HG03571 (cell line): ENCODE measurements at regions not wholly inside any gene's neighbourhood (a gene's known extent, or its start where the extent isn't known, plus 50 kb on each side); places are given as distances from the start of the nearest gene placed in this dataset.
"Not testable (repeated sequence)": the region's sequence is repeated elsewhere in the genome, so short reads cannot be mapped to it uniquely, and the experiment has no call there.

Experiments
- ATAC-seq: cut with Tn5 transposase; IDR thresholded peaks from one replicate; pipeline ENCODE4 v1.9.1; 2021; ENCODE audit not compliant: unreplicated experiment

DNA sequence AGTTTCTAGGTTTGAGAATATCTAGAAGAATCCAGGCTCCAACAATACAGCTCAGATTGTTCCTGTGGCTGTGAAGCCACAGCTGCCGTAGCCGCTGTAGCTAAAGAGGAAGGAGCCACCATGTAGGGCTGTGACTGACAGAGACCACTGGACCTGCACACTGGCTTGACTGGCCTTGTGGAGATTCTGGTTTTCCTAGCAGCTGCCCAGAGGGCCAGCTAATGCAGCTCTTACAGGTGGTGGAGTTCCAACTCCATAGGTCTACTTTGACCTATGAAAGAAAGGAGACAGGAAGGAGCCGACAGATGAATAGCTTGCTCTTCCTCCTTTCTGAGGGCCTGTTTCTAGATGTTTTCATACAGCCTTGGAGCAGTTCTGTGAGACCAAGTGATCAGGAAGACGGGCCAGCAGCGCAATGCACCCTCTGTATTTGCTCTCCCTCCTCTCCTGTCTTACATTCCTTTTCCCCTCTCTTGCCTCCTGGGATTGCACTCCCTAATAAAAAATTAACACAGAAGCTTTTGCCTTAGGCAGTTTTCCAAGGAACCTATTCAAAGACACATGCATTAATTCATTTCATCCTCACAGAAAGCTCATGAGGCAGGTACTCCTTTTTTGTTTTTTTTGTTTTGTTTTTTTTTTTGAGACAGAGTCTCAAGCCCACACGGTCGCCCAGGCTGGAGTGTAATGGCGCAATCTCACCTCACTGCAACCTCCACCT lies 51.8 kb upstream of the MYB start:
- ATAC-seq: peak; percentile 52

DNA sequence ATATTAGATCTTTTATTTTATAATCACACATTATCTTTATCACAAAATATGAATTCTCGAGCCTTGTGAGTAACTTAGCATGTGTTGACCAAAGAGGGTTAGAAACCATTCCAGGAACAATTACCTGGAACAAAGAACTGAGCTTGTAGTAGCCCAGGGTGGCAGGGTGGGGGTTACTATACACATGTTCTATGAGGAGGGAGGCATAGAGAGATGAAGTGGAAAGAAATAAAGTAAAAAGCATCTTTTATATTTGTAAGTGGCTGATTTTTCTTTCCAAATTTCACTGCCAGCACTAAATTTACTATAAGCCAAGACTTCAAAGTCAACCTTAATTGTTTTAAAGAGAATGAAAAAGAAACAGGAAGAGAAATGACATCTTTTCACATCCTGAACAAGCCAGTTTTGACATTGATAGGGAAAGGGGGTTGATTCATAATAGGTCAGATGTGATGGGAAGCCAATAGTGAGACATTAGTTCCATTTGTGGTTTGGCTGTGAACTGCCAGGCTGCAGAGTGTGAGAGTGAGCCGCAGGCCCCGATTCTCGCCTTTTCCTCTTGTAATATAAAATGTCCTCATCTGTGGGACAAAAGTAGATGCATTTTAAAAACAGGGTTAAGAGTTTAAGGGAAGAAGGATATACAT lies 52.7 kb upstream of the MYB start:
- peak; percentile 86 for ATAC-seq

DNA sequence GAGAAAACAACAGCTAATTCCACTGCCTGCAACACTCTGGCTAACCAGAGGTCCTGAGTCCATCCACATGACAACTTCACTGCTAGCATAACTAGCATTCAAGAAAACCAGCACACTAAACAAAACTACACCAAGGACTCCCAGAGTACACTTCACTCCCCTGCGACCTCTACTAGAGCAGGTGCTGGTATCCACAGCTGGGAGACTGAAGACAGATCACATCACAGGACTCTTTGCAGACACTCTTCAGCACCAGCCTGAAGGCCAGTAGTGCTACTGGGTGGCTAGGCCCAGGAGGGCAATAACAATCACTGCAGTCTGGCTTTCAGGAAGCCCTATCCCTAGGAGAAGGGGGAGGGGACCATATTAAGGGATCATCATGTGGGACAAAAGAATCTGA lies 54.4 kb upstream of the MYB start:
- ATAC-seq: no peak

DNA sequence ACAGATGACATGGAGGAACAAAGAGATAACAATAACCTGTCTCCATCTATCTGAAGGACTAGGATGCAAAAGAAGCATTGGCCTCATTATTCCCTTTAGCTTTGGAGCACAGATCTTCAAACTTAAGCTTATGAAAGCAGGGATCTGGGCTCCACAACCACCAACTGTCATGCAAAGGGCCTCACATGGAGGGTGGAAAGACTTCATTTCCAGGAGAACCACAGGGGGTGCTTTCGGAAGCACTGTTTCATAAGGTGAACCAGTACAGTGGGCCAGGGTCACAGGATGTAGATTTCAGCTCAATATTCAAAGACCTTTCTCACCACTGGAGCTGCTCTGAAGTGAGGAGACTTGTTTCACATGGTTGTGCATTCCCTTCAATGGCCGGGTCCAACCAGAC lies 55.1 kb upstream of the MYB start:
- no peak for ATAC-seq

DNA sequence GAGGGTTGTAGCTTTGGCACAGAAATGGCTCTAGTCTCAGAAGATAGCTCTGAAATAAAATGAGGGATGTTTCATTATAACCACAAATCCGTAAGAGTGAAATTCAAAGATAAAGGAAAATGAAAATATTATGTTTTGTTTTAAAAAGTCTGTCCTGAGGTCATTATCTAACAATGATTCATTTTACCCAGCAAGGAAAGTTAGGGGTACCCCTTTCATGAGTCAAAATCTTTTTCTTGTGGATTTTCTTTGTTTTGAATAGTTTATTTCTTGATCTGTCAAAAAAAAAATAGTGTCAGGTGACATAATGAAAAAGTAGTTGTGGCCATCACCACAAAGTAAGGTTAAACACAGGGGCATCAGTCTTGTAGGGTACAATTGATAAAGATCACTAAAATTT lies 59.7 kb upstream of the MYB start:
- no peak for ATAC-seq

DNA sequence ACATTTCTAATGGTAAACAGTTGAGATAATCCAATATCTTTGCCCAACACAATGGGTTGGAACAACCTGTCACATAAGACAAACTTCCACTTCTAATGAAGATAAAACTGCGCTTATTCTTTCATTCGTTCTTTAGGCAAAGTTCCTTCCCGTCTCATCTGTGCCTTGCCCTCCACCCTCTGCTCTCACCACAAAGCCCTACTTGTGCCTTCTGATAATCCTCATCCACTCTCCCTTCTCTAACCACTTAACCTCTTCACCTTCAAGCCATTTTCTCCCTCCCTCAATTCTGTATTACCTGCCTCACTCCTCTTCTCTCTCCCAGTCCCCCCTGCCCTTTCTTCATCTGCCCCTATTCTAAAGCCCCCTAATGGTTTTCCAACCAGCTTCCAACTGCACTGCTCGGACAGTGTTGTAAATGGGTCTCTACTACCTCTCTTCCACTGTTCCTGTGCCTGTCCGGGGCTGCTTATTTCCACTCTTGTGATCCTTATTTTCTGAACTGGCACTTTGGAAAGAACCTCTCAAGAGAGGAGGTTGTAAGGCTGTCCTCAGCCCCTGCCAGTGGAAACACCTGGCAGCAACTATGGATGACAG lies 62.9 kb upstream of the MYB start:
- no peak for ATAC-seq

DNA sequence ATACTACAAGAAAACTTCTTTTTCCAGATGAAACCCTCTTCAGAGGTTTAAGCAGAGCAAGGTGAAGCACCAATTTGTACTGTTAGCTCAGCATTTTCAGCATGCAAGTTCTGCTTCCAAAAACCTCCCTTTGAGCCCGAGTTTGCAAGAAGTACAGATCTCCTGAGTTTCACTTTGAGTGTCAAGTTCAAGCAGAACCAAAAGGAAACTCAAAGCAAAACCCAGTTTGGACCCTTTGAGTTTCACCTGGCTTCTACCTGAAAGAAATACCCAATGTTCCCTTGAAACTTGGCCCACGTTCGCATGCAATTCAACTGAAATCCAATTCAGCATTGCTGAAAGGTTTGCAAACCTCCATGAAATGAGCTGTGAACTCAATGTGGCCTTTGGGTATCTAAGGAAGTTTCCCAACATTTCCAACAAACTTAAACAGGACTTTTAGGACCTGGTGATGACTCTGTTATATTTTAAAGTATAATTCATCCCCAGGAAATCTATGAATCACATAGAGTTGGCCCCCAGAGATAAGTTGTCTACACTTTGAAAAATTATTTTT lies 62.9 kb upstream of the HBS1L start:
- ATAC-seq: no peak

DNA sequence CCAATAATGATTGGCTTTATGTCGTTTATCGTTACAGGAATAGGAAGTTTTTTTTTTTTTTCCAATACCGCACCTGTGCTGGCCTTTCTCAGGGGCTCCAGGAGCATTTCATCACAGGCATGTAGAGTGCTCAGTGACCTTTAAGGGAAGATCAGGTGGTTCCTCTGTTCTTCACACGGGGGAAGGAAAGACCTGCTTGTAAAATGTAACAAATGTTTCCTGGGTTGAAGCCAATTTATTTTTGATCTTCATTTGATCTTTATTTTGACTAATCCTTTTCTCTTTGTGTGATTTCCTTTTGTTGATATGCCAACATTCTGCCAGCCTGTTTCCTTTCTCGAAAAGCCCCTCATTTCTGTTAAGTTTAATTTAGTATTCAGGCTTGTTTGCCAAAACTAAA lies 61.9 kb upstream of the HBS1L start:
- ATAC-seq: no peak

DNA sequence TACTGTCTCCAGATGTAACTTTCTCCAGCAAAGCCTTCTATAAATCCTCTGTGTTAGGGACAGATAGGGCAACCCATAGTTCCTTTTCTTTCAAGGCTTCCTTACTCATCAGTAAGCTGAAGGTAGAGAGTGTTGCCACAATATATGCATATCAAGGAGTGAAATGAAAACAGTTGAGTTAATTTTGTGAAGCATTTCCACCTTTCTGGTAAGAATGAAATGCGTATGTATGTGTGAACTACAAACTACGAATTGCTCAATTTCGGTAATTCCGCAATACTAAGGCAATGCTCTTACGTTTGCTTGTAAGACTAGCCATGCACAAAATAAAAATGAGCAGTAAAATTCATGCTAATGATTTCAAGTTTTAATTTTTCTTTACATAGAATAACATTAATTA lies 61.2 kb upstream of the HBS1L start:
- ATAC-seq: no peak

DNA sequence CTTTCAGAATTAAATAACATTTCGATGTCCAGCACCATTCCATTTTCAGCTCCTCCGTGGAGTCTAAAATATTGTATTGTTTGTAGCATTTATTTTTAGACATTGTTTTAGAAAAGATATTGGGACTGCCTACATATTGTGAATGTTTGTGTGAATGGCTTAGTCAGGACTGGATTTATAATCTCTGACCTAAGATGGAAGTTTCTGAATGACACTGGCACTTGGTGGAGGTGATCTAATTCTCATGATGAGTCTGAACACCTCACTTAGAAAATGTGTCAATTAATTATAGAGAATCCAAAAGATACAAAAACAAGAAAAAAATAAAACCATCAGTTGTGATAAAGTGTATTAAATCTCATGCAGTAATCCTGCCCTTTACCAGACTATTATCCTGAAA lies 60.8 kb upstream of the HBS1L start:
- ATAC-seq: no peak

DNA sequence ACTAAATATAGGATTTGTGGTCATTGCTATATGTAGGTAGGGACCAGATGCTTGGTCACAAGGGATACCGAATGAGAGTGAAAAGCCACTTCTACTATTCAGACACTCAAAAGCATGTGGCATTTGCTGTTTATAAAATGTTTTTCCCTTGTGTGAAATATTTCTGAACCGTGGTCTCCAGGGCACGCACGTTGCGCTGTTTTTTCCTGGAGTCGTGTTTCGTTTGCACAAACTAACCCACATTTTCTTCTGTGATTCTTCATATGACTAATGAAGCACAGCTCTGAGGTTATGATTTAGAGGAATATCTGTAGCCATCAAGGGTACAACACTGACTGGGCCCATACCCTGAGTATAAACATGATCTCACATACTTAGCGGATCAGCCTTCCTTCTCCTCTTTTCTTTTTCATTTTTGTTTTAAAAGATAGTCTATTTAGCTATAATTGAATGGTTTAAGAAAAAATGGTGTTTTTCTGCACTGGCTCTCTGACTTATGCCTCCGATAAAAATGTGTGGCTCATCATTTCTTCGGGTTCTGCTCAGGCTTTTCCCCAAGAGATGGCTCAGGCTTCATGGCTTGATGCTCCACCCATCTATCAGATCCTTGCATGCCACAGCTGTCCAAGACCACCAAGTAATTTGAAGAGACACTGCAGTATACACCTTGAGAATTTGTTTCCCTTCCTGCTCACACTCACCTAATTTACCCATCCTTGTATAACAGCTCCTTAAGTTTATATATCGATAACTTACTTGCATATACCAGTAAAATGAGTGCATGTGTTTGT lies 59.9 kb upstream of the HBS1L start:
- ATAC-seq: peak; percentile 77

DNA sequence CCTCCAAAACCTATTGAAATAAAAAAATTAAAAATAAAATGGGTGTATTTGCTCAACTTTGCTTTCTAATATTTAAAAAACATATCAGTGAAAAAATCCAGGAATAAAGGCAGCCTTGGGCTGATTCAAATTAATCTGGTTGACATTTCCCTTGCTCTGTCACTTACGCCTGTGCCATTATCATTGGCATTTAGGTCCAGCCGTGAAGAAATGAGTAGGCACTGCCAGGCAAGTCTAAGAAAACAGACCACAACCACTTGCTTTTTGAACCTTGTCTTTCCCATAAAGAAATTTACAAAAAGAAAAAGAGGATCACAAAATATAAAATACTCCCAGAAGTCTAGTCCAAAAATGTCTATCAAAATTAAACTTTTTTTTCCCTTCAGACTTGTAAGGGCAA lies 59.2 kb upstream of the HBS1L start:
- no peak for ATAC-seq

DNA sequence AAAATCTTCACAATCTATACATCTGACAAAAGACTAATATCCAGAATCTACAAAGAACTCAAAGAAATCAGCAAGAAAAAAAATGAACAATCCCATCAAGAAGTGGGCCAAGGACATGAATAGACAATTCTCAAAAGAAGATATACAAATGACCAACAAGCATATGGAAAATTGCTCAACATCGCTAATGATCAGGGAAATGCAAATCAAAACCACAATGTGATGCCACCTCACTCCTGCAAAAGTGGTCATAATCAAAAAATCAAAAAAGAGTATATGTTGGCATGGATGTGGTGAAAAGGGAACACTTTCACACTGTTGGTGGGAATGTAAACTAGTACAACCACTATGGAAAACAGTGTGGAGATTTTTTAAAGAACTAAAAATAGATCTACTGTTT lies 58.3 kb upstream of the HBS1L start:
- ATAC-seq: not testable (repeated sequence)

DNA sequence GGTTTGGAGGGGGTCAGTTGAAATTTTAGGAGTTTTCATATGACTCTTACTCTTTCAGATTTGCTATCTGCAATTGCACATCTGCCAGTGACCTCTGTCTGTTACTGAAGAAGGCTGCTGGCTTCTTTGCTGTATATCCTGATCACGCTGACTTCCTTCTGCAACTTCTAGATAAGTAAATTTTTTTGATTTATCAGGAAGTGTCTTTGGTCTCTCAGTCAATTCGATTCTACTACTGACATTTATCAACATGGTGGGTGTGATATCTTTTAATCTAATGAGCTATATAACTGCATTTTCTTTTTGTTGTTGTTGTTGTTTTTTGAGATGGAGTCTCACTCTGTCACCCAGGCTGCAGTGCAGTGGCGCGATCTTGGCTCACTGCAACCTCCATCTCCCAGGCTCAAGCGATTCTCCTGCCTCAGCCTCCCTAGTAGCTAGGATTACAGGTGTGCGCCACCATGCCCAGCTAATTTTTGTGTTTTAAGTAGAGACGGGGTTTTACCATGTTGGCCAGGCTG lies 55.7 kb upstream of the HBS1L start:
- ATAC-seq: not testable (repeated sequence)

DNA sequence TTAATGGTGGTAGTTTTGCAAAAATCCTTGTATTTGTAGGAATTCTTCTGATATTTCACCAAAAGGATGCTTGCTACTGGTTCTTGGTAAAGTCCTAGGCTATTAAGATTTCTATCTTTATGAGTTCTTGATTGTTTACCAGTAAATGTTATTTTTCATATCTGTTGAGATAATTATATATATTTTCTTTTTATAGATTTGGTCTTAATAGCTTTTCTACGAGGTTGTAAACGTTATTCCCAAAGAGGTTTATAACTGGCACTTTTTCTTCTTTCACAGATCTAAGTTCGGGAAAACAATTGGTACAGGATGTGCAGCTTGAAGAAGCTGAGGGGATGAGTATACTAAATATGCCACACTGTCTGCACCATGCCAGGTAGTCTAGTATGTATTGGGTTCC lies 55.1 kb upstream of the HBS1L start:
- no peak for ATAC-seq

DNA sequence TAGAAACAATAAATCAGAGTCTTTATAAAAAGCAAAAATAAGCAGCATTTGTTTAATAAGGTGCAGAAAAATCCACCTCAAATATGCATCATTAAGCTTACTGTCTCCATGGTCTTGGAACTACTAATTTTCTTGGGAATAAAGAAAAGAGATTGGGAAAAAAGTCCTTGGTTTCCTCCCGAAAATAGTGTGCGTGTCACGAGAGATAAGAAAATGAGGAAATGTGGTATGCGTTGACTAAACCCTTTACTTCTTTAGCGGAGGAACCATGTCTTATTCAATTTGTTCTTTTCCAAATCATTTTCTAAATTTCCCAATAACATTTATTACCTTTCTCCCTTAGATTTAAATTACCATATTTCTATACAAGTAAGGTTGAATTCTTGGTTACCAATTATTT lies 54.1 kb upstream of the HBS1L start:
- ATAC-seq: no peak

DNA sequence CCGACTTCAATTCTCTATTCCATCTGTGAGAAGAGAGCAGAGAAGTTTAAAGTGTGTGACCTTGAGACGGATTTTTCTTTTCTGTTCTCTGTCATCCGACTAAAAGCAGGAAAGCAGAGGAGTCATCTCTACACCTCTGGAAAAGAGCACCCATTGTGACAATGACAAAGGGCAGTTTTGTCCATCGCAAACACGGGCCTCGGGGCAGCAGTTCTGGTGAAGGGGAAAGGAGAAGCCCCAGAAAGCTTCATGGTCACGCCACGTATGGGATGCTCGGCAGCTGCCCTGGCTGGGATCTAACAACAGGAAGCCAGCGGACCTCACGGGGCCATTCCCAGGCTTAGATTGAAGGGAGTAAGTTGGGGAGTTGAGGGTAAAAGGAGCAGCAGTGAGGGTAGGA lies 52.0 kb upstream of the HBS1L start:
- no peak for ATAC-seq

DNA sequence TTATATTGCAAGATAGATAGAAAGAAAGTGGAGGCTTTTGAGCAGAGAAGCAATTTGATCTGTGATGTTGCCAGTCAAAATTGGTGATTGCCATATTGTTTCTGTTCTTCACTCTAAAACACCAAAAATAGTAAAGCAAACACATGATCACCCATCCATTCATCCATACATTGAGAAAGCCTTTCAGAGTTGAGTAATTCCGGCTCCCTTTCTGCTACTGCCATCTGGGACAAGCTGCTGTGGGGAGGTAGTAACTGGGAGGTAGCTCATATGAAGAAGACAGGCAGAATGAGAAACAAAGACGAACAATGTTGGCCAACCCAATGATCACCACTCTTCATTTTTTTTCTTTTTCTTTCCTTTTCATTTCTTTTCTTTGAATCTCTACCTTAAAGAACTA lies 51.1 kb upstream of the HBS1L start:
- ATAC-seq: no peak

DNA sequence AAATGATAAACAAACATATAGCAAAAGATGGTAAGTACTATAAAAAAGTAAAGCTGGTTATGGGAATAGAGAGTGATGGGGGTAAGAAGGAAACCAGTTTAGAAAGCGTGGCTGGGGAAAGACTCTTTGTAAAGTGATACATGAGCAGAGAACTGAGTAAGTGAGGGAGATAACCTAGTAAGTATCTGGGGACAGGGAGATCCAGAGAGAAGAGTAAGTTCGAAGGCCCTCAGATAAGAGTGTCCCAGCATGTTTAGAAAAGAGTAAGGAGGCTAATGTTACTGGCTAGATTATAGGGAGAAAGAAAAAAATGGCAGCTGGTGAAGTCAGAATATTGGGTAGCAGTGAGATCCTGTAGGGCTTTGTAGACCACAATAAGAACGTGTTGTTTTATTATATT lies 50.7 kb upstream of the HBS1L start:
- no peak for ATAC-seq
